PC-3 (cell line): ENCODE measurements at regions not wholly inside any gene's neighbourhood (a gene's known extent, or its start where the extent isn't known, plus 50 kb on each side); places are given as distances from the start of the nearest gene placed in this dataset.
A peak's percentile ranks its signal among the peaks of the same experiment; 100 is the strongest.

Source experiments
- ATAC-seq: fragments of 200-7000 bp; cut with Tn5 transposase; 2 replicates; pipeline ENCODE4 v1.9.1; 2020; ENCODE audit warnings: mild to moderate bottlenecking, moderate library complexity
- BruUV-seq: library from RNA; stranded (reverse); fragments of 400-500 nt; replicated peaks from 2 replicates; lab custom pipeline; 2021; lab: Mats Ljungman, UMichigan
- CTCF ChIA-PET: fragments of 300-600 bp; sonication (Branson Sonifier 250); formaldehyde crosslinking; loops from one replicate; lab custom pipeline; 2022; ENCODE audit warnings: antibody characterized with exemption; lab: Charles Lee
- POLR2A ChIA-PET: fragments of 300-600 bp; sonication (Branson Sonifier 250); formaldehyde crosslinking; loops from one replicate; lab custom pipeline; 2022; ENCODE audit warnings: antibody characterized with exemption; ENCODE audit not compliant: unreplicated experiment; lab: Charles Lee
- DNase-seq: peaks from one replicate; pipeline ENCODE4 v3.0.0-alpha.2; 2015
- H2AFZ ChIP-seq: fragments of 300-600 bp; sonication (generic); 2 replicates; pipeline ENCODE4 v1.6.0; 2016; ENCODE audit warnings: antibody characterized with exemption, low read length
- H3F3A ChIP-seq: fragments of 300-600 bp; sonication (generic); one replicate; pipeline ENCODE4 v1.6.0; 2017; ENCODE audit warnings: antibody characterized with exemption, low read length, control low read depth, mild to moderate bottlenecking; ENCODE audit not compliant: unreplicated experiment
- H3K27ac ChIP-seq: fragments of 300-600 bp; sonication (generic); 2 replicates; pipeline ENCODE4 v1.5.1; 2016; ENCODE audit warnings: mild to moderate bottlenecking, low read length
- H3K27me3 ChIP-seq: fragments of 300-600 bp; sonication (generic); 2 replicates; pipeline ENCODE4 v1.6.1; 2016; ENCODE audit warnings: low read length, mixed read lengths
- H3K36me3 ChIP-seq: fragments of 300-600 bp; sonication (generic); 2 replicates; pipeline ENCODE4 v1.6.1; 2016; ENCODE audit warnings: low read depth, mixed run types, low read length, mixed read lengths
- H3K4me1 ChIP-seq: fragments of 300-600 bp; sonication (generic); 2 replicates; pipeline ENCODE4 v1.5.1; 2016; ENCODE audit warnings: low read length; ENCODE audit not compliant: insufficient read depth
- H3K4me2 ChIP-seq: fragments of 300-600 bp; sonication (generic); 2 replicates; pipeline ENCODE4 v1.6.0; 2016; ENCODE audit warnings: low read length
- H3K4me3 ChIP-seq: fragments of 300-600 bp; sonication (generic); 2 replicates; pipeline ENCODE4 v1.5.1; 2016; ENCODE audit warnings: mild to moderate bottlenecking, low read length, mixed read lengths
- H3K79me2 ChIP-seq: fragments of 300-600 bp; sonication (generic); 2 replicates; pipeline ENCODE4 v1.6.1; 2017; ENCODE audit warnings: low read length, mixed read lengths
- H3K9ac ChIP-seq: fragments of 300-600 bp; sonication (generic); 2 replicates; pipeline ENCODE4 v1.6.0; 2016; ENCODE audit warnings: mild to moderate bottlenecking, low read length
- H3K9me2 ChIP-seq: fragments of 300-600 bp; sonication (generic); replicated peaks from 2 replicates; pipeline ENCODE4 v1.6.1; 2016; ENCODE audit warnings: mixed run types, low read length, mixed read lengths
- H3K9me3 ChIP-seq: fragments of 300-600 bp; sonication (generic); 2 replicates; pipeline ENCODE4 v1.6.1; 2016; ENCODE audit warnings: low read length, mixed read lengths
- H4K20me1 ChIP-seq: fragments of 300-600 bp; sonication (generic); 2 replicates; pipeline ENCODE4 v1.6.1; 2016; ENCODE audit warnings: low read length, mixed read lengths
- CTCF ChIP-seq: fragments of 300-600 bp; sonication (generic); conservative IDR thresholded peaks from 2 replicates; pipeline ENCODE4 v1.5.1; 2017; ENCODE audit warnings: antibody characterized with exemption, low read depth, mild to moderate bottlenecking, low read length
- EZH2 ChIP-seq: fragments of 300-600 bp; sonication (generic); IDR thresholded peaks from one replicate; pipeline ENCODE4 v1.6.1; 2017; ENCODE audit warnings: antibody characterized with exemption, mild to moderate bottlenecking, low read length; ENCODE audit not compliant: unreplicated experiment
- EZH2phosphoT487 ChIP-seq: fragments of 300-600 bp; sonication (generic); IDR thresholded peaks from 2 replicates; pipeline ENCODE4 v1.6.1; 2018; ENCODE audit warnings: mild to moderate bottlenecking, antibody characterized with exemption, low read length, borderline replicate concordance
- intact Hi-C: fragments of 100-400 bp; cut with micrococcal nuclease; formaldehyde crosslinking; loops from 2 replicates; pipeline ENCODE4 v1.9.0; 2023

- no peak overlapping the region for H3K9ac ChIP-seq
- no peak for TF ChIP-seq EZH2phosphoT487
- TF ChIP-seq EZH2 = no peak
- no peak for TF ChIP-seq CTCF
- 0 out of 2 replicates have a peak, but pooled peaks cover 6% of the 10 kb centered on the region for H3K27me3 ChIP-seq
- no peak overlapping the region for H3K27ac ChIP-seq
- H3K36me3 ChIP-seq = no peaks in the 10 kb centered on the region
- H3K9me3 ChIP-seq = no peaks in the 10 kb centered on the region
- no TSS peak for BruUV-seq
- H3K4me1 ChIP-seq = no peaks in the 10 kb centered on the region
- no peaks in the 10 kb centered on the region for H3K79me2 ChIP-seq
- H3K4me2 ChIP-seq = no peak overlapping the region
- H3K9me2 ChIP-seq = no peaks in the 10 kb centered on the region
- CTCF ChIA-PET = no interaction called here
- ATAC-seq (no peak), DNase-seq (no peak)
- H3F3A ChIP-seq = no peaks in the 10 kb centered on the region
- intact Hi-C loops = no loop called here
- no peaks in the 10 kb centered on the region for H4K20me1 ChIP-seq
- H2AFZ ChIP-seq = no peak overlapping the region
- POLR2A ChIA-PET = no interaction called here
- no peak overlapping the region for H3K4me3 ChIP-seq
Observed at GRCh38 chr19:29085206-29085605, 127.7 kb downstream of the UQCRFS1 start.

GRCh38 chr19:29084266-29084665, 128.7 kb downstream of the UQCRFS1 start:
- H3F3A ChIP-seq = no peaks in the 10 kb centered on the region
- H3K4me2 ChIP-seq = no peak overlapping the region
- no peak overlapping the region for H3K27ac ChIP-seq
- no peak for ATAC-seq
- no peaks in the 10 kb centered on the region for H3K79me2 ChIP-seq
- CTCF ChIA-PET = interaction anchor here (0.6 kb wide), 1 partner anchor 179 kb away, joined by 3 read pairs; no protein-coding TSS in a partner anchor
- no peaks in the 10 kb centered on the region for H3K9me2 ChIP-seq
- no peaks in the 10 kb centered on the region for H4K20me1 ChIP-seq
- H3K4me3 ChIP-seq = no peak overlapping the region
- DNase-seq = peak; percentile 1
- 0 out of 2 replicates have a peak, but pooled peaks cover 6% of the 10 kb centered on the region for H3K27me3 ChIP-seq
- intact Hi-C loops = no loop called here
- H3K9ac ChIP-seq = no peak overlapping the region
- BruUV-seq = no TSS peak
- H3K36me3 ChIP-seq = no peaks in the 10 kb centered on the region
- no peak overlapping the region for H2AFZ ChIP-seq
- TF ChIP-seq CTCF = 0 out of 2 replicates have a peak, but pooled peaks have one; percentile 33
- no peak for TF ChIP-seq EZH2phosphoT487
- TF ChIP-seq EZH2 = no peak
- H3K4me1 ChIP-seq = no peaks in the 10 kb centered on the region
- no peaks in the 10 kb centered on the region for H3K9me3 ChIP-seq
- POLR2A ChIA-PET = no interaction called here

- no peaks in the 10 kb centered on the region for H3K4me1 ChIP-seq
- BruUV-seq = no TSS peak
- 0 out of 2 replicates have a peak, but pooled peaks cover 6% of the 10 kb centered on the region for H3K27me3 ChIP-seq
- H3K36me3 ChIP-seq = no peaks in the 10 kb centered on the region
- no peaks in the 10 kb centered on the region for H3K79me2 ChIP-seq
- H3F3A ChIP-seq = no peaks in the 10 kb centered on the region
- no peaks in the 10 kb centered on the region for H3K9me3 ChIP-seq
- ChIA-PET POLR2A (no interaction called here), CTCF (no interaction called here)
- DNase-seq (no peak), ATAC-seq (no peak)
- no peak overlapping the region for H3K27ac ChIP-seq
- no peaks in the 10 kb centered on the region for H4K20me1 ChIP-seq
- no peak for TF ChIP-seq CTCF
- TF ChIP-seq EZH2 = no peak
- TF ChIP-seq EZH2phosphoT487 = no peak
- no peaks in the 10 kb centered on the region for H3K9me2 ChIP-seq
- H3K4me3 ChIP-seq = no peak overlapping the region
- intact Hi-C loops = no loop called here
- no peak overlapping the region for H2AFZ ChIP-seq
- H3K9ac ChIP-seq = no peak overlapping the region
- no peak overlapping the region for H3K4me2 ChIP-seq
Observed at GRCh38 chr19:29083863-29084262, 129.1 kb downstream of the UQCRFS1 start.
